SU-DHL-6 (cell line): ENCODE measurements at regions not wholly inside any gene's neighbourhood (a gene's known extent, or its start where the extent isn't known, plus 50 kb on each side); places are given as distances from the start of the nearest gene placed in this dataset.

Experiments
- EZH2phosphoT487 ChIP-seq: fragments of 200-600 bp; sonication (generic), shearing (Covaris generic); conservative IDR thresholded peaks from 2 replicates; pipeline ENCODE4 v1.6.1; 2018; ENCODE audit warnings: mild to moderate bottlenecking, antibody characterized with exemption, low read length, moderate library complexity, mixed read lengths
- TF ChIP-seq, protein P1 (sequence below): fragments of 200-600 bp; sonication (generic); IDR thresholded peaks from one replicate; pipeline ENCODE4 v1.5.1; 2017; ENCODE audit warnings: antibody characterized with exemption, mild to moderate bottlenecking, low read length, moderate library complexity; ENCODE audit not compliant: insufficient read depth, poor library complexity, severe bottlenecking

DNA sequence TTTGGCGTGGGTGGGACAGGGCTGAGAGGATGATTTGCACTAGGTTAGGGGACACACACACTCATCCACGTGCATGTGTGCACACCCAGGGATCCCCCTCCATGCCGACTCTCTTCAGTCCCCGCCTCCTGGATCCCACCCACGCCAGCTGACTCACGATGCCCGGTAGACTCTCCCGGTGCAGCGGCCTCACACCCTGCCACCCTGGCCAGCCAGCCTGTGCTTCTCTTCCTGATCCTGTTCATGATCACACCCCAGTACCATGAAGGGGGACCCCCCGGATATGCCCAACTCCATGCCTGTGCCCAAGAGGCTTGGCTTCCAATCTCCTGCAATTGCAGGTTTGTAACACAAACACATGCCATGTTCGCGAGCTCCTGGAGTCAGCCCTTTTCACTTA lies 157.8 kb upstream of the HDAC4 start:
- TF ChIP-seq, protein P1, sequence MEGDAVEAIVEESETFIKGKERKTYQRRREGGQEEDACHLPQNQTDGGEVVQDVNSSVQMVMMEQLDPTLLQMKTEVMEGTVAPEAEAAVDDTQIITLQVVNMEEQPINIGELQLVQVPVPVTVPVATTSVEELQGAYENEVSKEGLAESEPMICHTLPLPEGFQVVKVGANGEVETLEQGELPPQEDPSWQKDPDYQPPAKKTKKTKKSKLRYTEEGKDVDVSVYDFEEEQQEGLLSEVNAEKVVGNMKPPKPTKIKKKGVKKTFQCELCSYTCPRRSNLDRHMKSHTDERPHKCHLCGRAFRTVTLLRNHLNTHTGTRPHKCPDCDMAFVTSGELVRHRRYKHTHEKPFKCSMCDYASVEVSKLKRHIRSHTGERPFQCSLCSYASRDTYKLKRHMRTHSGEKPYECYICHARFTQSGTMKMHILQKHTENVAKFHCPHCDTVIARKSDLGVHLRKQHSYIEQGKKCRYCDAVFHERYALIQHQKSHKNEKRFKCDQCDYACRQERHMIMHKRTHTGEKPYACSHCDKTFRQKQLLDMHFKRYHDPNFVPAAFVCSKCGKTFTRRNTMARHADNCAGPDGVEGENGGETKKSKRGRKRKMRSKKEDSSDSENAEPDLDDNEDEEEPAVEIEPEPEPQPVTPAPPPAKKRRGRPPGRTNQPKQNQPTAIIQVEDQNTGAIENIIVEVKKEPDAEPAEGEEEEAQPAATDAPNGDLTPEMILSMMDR: no peak
- TF ChIP-seq EZH2phosphoT487: no peak
